Colonic mucosa (tissue), 4 donors: ENCODE measurements at regions not wholly inside any gene's neighbourhood (a gene's known extent, or its start where the extent isn't known, plus 50 kb on each side); places are given as distances from the start of the nearest gene placed in this dataset.
"Not testable (repeated sequence)": the region's sequence is repeated elsewhere in the genome, so short reads cannot be mapped to it uniquely, and the experiment has no call there.

Experiments used
- DNase-seq: peaks from one replicate; pipeline ENCODE4 v3.0.0-alpha.2; 2020
- H3K27ac ChIP-seq: fragments of 200-600 bp; one replicate; pipeline ENCODE4 v1.8.0; 2021
- H3K27me3 ChIP-seq: fragments of 200-600 bp; one replicate; pipeline ENCODE4 v1.8.0; 2021
- H3K36me3 ChIP-seq: fragments of 200-600 bp; one replicate; pipeline ENCODE4 v1.8.0; 2021
- H3K4me1 ChIP-seq: fragments of 200-600 bp; one replicate; pipeline ENCODE4 v1.8.0; 2021; ENCODE audit warnings: mild to moderate bottlenecking
- H3K4me3 ChIP-seq: fragments of 200-600 bp; one replicate; pipeline ENCODE4 v1.8.0; 2021
- H3K9ac ChIP-seq, 2 donors: one replicate each; pipeline ENCODE4 v1.7.0; 2013; ENCODE audit warnings: control low read depth in 2 of 2, low read depth in 2 of 2, low read length in 2 of 2
- H3K9me3 ChIP-seq: fragments of 200-600 bp; one replicate; pipeline ENCODE4 v1.8.0; 2021
- intact Hi-C: fragments of 100-400 bp; cut with DNase I; formaldehyde crosslinking; loops from one replicate; pipeline ENCODE4 v1.14.1; 2022
- TF ChIP-seq, protein P1 (sequence below): fragments of 200-600 bp; IDR thresholded peaks from one replicate; pipeline ENCODE4 v1.8.0; 2022; ENCODE audit warnings: antibody characterized with exemption, mild to moderate bottlenecking
- donor health status: healthy.
- donor health status: DM: no; HTN: no; CAD: no.
- donor health status: DM: no; HTN: no; CAD: no.

DNA sequence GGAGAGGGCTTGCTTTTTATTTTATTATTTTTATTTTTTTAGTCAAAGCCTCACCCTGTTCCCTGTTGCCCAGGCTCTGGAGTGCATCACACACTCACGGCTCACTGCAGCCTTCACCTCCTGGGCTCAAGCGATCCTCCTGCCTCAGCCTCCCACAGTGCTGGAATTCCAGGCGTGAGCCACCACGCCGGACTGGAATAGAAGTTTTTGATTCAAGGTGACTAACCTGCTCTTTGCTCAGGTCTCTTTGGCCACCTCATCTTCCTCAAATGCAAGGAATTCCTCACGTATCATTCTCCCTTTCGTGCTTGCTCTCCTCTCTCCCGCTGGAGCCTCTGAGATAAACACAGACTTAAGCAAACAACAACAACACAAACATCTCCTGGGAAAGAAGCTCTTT is 636.8 kb downstream of the ADCYAP1 start:
- no peak overlapping the region for H3K4me3 ChIP-seq
- no peak overlapping the region for H3K27ac ChIP-seq
- no peak for DNase-seq
- H3K9me3 ChIP-seq, result no peaks in the 10 kb centered on the region
- TF ChIP-seq, protein P1, sequence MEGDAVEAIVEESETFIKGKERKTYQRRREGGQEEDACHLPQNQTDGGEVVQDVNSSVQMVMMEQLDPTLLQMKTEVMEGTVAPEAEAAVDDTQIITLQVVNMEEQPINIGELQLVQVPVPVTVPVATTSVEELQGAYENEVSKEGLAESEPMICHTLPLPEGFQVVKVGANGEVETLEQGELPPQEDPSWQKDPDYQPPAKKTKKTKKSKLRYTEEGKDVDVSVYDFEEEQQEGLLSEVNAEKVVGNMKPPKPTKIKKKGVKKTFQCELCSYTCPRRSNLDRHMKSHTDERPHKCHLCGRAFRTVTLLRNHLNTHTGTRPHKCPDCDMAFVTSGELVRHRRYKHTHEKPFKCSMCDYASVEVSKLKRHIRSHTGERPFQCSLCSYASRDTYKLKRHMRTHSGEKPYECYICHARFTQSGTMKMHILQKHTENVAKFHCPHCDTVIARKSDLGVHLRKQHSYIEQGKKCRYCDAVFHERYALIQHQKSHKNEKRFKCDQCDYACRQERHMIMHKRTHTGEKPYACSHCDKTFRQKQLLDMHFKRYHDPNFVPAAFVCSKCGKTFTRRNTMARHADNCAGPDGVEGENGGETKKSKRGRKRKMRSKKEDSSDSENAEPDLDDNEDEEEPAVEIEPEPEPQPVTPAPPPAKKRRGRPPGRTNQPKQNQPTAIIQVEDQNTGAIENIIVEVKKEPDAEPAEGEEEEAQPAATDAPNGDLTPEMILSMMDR, result no peak
- intact Hi-C loops, result no loop called here
- H3K36me3 ChIP-seq, result no peaks in the 10 kb centered on the region
- H3K9ac ChIP-seq, result no peak overlapping the region
- no peaks in the 10 kb centered on the region for H3K27me3 ChIP-seq
- H3K4me1 ChIP-seq, result no peaks in the 10 kb centered on the region

DNA sequence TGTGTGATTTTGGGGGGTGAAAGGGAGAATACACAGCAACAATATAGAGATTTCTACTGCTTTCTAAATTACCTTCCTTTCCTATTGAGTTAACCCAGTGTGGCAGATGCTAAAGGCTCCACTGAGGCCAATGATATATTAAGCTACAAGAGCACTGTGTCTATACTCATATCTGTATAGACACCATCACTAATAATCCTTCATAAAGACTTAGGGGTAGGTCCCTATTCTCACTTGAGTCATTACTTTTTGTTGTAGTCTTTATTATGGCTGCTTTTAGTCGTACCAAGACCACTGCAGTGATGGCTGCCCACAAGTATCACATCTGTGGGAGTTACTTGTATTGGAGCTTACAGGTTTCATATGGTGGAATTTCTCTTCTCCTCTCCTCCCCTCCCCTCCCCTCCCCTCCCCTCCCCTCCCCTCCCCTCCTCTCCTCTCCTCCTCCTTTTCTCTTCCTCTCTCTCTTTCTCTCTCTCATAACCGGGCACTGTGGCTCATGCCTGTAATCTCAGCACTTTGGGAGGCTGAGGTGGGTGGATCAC is 637.6 kb downstream of the ADCYAP1 start:
- Histone ChIP-seq H3K27ac (no peak overlapping the region), H3K9ac (no peak overlapping the region), H3K36me3 (no peaks in the 10 kb centered on the region), H3K4me3 (no peak overlapping the region), H3K27me3 (no peaks in the 10 kb centered on the region), H3K4me1 (no peaks in the 10 kb centered on the region), H3K9me3 (no peaks in the 10 kb centered on the region)
- TF ChIP-seq, protein P1, result no peak
- intact Hi-C loops, result no loop called here
- DNase-seq, result no peak

- TF ChIP-seq, protein P1, result no peak
- no peaks in the 10 kb centered on the region for H3K4me1 ChIP-seq
- H3K9me3 ChIP-seq, result no peaks in the 10 kb centered on the region
- no peak overlapping the region for H3K4me3 ChIP-seq
- H3K27ac ChIP-seq, result no peak overlapping the region
- no peaks in the 10 kb centered on the region for H3K36me3 ChIP-seq
- DNase-seq, result no peak
- H3K27me3 ChIP-seq, result no peaks in the 10 kb centered on the region
- intact Hi-C loops, result no loop called here
- no peak overlapping the region for H3K9ac ChIP-seq
Measured at GRCh38 chr18:1544016-1544415, 639.3 kb downstream of the ADCYAP1 start.

DNA sequence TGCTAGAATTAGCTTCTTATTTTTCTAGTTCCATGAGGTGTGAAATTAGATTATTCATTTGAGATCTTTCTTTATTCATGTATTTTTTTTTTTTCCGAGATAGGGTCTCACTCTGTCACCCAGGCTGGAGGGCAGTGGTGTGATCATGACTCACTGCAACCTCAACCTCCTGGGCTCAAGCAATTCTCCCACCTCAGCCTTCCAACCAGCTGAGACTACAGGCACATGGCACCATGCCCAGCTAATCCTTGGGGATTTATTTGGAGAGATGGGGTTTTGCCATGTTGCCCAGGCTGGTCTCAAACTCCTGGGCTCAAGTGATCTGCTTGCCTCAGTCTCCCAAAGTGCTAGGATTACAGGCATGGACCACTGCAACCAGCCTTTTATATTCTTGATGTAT is 653.0 kb downstream of the ADCYAP1 start:
- H3K27ac ChIP-seq, DNase-seq, H3K4me1 ChIP-seq, H3K36me3 ChIP-seq, H3K9ac ChIP-seq, H3K27me3 ChIP-seq, H3K9me3 ChIP-seq, H3K4me3 ChIP-seq, intact Hi-C loops: not testable (repeated sequence)

DNA sequence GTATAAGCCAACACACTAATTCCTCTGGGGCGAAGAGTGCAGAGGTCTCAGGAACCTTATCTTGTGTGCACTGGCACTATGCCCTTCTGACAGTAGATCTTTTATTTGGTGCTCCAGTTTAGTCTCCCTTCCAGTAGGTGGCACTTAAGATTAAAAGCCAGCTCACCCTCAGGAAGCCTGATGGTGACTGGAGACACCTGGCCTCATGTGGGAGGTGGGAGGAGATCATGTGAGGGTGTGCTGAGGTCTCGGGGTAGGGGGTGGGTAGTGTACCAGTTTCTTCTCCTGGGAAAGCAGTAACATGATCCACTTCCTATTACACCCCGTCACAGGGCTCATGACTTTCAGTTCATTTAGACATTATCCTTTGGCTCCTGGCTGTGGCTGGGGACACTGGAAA is 654.9 kb downstream of the ADCYAP1 start:
- H3K4me3 ChIP-seq, result no peak overlapping the region
- H3K9me3 ChIP-seq, result no peaks in the 10 kb centered on the region
- H3K4me1 ChIP-seq, result no peaks in the 10 kb centered on the region
- no peak for DNase-seq
- no peak overlapping the region for H3K9ac ChIP-seq
- no peaks in the 10 kb centered on the region for H3K27me3 ChIP-seq
- intact Hi-C loops, result no loop called here
- no peaks in the 10 kb centered on the region for H3K36me3 ChIP-seq
- TF ChIP-seq, protein P1, result no peak
- no peak overlapping the region for H3K27ac ChIP-seq

- TF ChIP-seq, protein P1, result no peak
- no peak overlapping the region for H3K27ac ChIP-seq
- H3K4me3 ChIP-seq, result no peak overlapping the region
- no peaks in the 10 kb centered on the region for H3K27me3 ChIP-seq
- H3K9ac ChIP-seq, result no peak overlapping the region
- H3K36me3 ChIP-seq, result no peaks in the 10 kb centered on the region
- no peak for DNase-seq
- intact Hi-C loops, result no loop called here
- no peaks in the 10 kb centered on the region for H3K9me3 ChIP-seq
- no peaks in the 10 kb centered on the region for H3K4me1 ChIP-seq
Measured at GRCh38 chr18:1564793-1565192, 660.1 kb downstream of the ADCYAP1 start.
